Activated naive CD8-positive, alpha-beta T cell (primary cell): ENCODE measurements at regions not wholly inside any gene's neighbourhood (a gene's known extent, or its start where the extent isn't known, plus 50 kb on each side); places are given as distances from the start of the nearest gene placed in this dataset.

ENCODE experiments used
- H3K27ac Mint-ChIP-seq: one replicate; pipeline ENCODE4 v1.8.0; 2021; ENCODE audit warnings: mixed read lengths
- H3K27me3 Mint-ChIP-seq: one replicate; pipeline ENCODE4 v1.8.0; 2021; ENCODE audit warnings: mixed read lengths
- H3K36me3 Mint-ChIP-seq: one replicate; pipeline ENCODE4 v1.8.0; 2021; ENCODE audit warnings: mixed read lengths
- H3K4me1 Mint-ChIP-seq: one replicate; pipeline ENCODE4 v1.8.0; 2021; ENCODE audit warnings: low read depth, mixed read lengths
- H3K4me3 Mint-ChIP-seq: one replicate; pipeline ENCODE4 v1.8.0; 2021; ENCODE audit warnings: mild to moderate bottlenecking, mixed read lengths
- H3K9me3 Mint-ChIP-seq: one replicate; pipeline ENCODE4 v1.8.0; 2021; ENCODE audit warnings: low read depth, mixed read lengths

- no peak overlapping the region for H3K4me3 Mint-ChIP-seq
- no peaks in the 10 kb centered on the region for H3K36me3 Mint-ChIP-seq
- H3K27me3 Mint-ChIP-seq: no peaks in the 10 kb centered on the region
- no peaks in the 10 kb centered on the region for H3K4me1 Mint-ChIP-seq
- no peak overlapping the region for H3K27ac Mint-ChIP-seq
- H3K9me3 Mint-ChIP-seq: peaks cover 6% of the 10 kb centered on the region
Observed at GRCh38 chr10:129361676-129362376, 105.2 kb upstream of the MGMT start.

GRCh38 chr10:129364949-129365348 is 102.1 kb upstream of the MGMT start:
- H3K4me3 Mint-ChIP-seq: no peak overlapping the region
- peaks cover 3% of the 10 kb centered on the region for H3K27me3 Mint-ChIP-seq
- no peak overlapping the region for H3K27ac Mint-ChIP-seq
- H3K36me3 Mint-ChIP-seq: no peaks in the 10 kb centered on the region
- H3K4me1 Mint-ChIP-seq: no peaks in the 10 kb centered on the region
- no peaks in the 10 kb centered on the region for H3K9me3 Mint-ChIP-seq

- Mint-ChIP-seq H3K4me1 (no peaks in the 10 kb centered on the region), H3K27ac (no peak overlapping the region), H3K4me3 (no peak overlapping the region)
Observed at GRCh38 chr10:129365767-129366402, 101.2 kb upstream of the MGMT start.

GRCh38 chr10:129366450-129366849 is 100.6 kb upstream of the MGMT start:
- Mint-ChIP-seq H3K9me3 (no peaks in the 10 kb centered on the region), H3K4me3 (no peak overlapping the region), H3K27ac (no peak overlapping the region), H3K27me3 (peaks cover 10% of the 10 kb centered on the region), H3K4me1 (no peaks in the 10 kb centered on the region), H3K36me3 (no peaks in the 10 kb centered on the region)

More at GRCh38 chr10:129365767-129366402, 101.2 kb upstream of the MGMT start:
- peaks cover 5% of the 10 kb centered on the region for H3K27me3 Mint-ChIP-seq
- H3K9me3 Mint-ChIP-seq: no peaks in the 10 kb centered on the region
- no peaks in the 10 kb centered on the region for H3K36me3 Mint-ChIP-seq

DNA sequence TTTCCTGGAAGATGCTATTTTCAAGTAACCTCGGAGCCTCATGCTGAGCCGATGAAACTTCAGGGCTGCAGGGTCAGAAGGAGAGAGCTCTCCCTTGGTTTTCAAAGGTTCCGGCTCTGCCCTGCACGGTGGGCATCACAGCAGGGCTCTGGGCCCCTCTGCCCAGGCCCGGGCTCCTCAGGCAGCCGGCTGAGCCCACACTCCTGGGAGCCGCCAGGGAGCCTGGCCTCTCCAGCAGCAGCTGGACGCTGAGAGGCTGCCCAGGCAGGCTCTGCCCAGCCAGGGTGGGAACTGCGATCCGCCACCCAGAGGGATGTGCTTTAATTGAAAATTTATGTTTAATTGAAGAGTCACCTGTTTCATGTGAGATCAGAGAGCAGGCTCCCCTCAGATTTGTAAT is 97.5 kb upstream of the MGMT start:
- H3K4me3 Mint-ChIP-seq: no peak overlapping the region
- no peak overlapping the region for H3K27ac Mint-ChIP-seq
- H3K9me3 Mint-ChIP-seq: no peaks in the 10 kb centered on the region

GRCh38 chr10:129371541-129371940 is 95.5 kb upstream of the MGMT start:
- H3K27me3 Mint-ChIP-seq: peaks cover 16% of the 10 kb centered on the region
- peaks cover 5% of the 10 kb centered on the region for H3K4me1 Mint-ChIP-seq
- no peaks in the 10 kb centered on the region for H3K9me3 Mint-ChIP-seq
- no peak overlapping the region for H3K4me3 Mint-ChIP-seq
- no peaks in the 10 kb centered on the region for H3K36me3 Mint-ChIP-seq
- no peak overlapping the region for H3K27ac Mint-ChIP-seq

More for the DNA sequence above, 97.5 kb upstream of the MGMT start:
- H3K4me1 Mint-ChIP-seq: peaks cover 5% of the 10 kb centered on the region
- H3K36me3 Mint-ChIP-seq: no peaks in the 10 kb centered on the region
- peaks cover 16% of the 10 kb centered on the region for H3K27me3 Mint-ChIP-seq

DNA sequence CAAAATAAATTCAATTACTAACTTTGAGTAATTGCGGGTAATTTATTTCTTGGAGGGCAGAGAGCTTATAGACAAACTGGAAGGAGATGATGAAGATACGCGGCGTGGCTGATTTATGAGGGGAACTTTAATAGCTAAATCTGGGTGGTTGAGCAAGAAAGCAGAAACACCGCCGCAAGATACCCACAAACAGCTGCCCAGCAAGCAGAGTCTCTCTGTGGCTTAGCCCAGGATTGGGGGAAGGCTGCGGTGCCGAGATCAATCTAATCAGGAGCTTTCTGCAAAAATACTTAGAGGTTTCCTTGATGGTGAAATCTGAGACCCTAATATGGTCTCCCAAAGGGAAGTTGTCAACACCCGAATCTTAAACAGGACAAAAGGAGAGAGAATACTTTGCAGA is 94.9 kb upstream of the MGMT start:
- Mint-ChIP-seq H3K27ac (no peak overlapping the region), H3K9me3 (no peaks in the 10 kb centered on the region), H3K27me3 (peaks cover 16% of the 10 kb centered on the region), H3K4me1 (peaks cover 5% of the 10 kb centered on the region), H3K4me3 (no peak overlapping the region), H3K36me3 (no peaks in the 10 kb centered on the region)

- H3K4me3 Mint-ChIP-seq: no peak overlapping the region
- H3K4me1 Mint-ChIP-seq: peaks cover 5% of the 10 kb centered on the region
- H3K36me3 Mint-ChIP-seq: no peaks in the 10 kb centered on the region
- H3K27me3 Mint-ChIP-seq: peaks cover 16% of the 10 kb centered on the region
- H3K9me3 Mint-ChIP-seq: no peaks in the 10 kb centered on the region
- no peak overlapping the region for H3K27ac Mint-ChIP-seq
Observed at GRCh38 chr10:129373231-129373630, 93.8 kb upstream of the MGMT start.

- Mint-ChIP-seq H3K4me3 (no peak overlapping the region), H3K36me3 (no peaks in the 10 kb centered on the region), H3K4me1 (peaks cover 5% of the 10 kb centered on the region), H3K27me3 (peaks cover 16% of the 10 kb centered on the region), H3K27ac (no peak overlapping the region), H3K9me3 (no peaks in the 10 kb centered on the region)
Observed at GRCh38 chr10:129373718-129374117, 93.3 kb upstream of the MGMT start.

GRCh38 chr10:129375171-129375570 is 91.9 kb upstream of the MGMT start:
- H3K9me3 Mint-ChIP-seq: no peaks in the 10 kb centered on the region
- no peaks in the 10 kb centered on the region for H3K36me3 Mint-ChIP-seq
- H3K27ac Mint-ChIP-seq: no peak overlapping the region
- H3K27me3 Mint-ChIP-seq: peaks cover 13% of the 10 kb centered on the region
- no peak overlapping the region for H3K4me3 Mint-ChIP-seq
- peaks cover 5% of the 10 kb centered on the region for H3K4me1 Mint-ChIP-seq

DNA sequence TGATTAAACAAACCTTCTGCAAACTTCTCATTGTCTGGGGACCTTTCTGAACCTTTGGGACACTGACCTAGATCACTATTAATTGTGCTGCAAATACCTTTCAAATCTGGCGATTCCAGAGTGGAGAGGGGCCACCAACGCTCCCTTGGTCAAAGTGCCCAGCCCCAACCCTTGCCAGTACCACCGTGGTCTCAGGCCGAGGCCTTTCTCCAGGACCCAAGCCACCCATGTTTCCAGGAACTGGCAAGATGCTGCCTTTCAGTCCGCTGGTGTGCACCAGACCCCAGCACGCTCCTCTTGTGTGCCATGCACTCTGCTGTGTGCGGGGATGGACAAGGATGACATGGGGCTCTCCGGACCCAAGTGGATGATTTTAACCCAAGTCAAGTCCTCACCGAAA is 91.1 kb upstream of the MGMT start:
- H3K9me3 Mint-ChIP-seq: no peaks in the 10 kb centered on the region
- peaks cover 5% of the 10 kb centered on the region for H3K4me1 Mint-ChIP-seq
- H3K4me3 Mint-ChIP-seq: no peak overlapping the region
- H3K36me3 Mint-ChIP-seq: no peaks in the 10 kb centered on the region
- no peak overlapping the region for H3K27ac Mint-ChIP-seq
- peaks cover 11% of the 10 kb centered on the region for H3K27me3 Mint-ChIP-seq

- Mint-ChIP-seq H3K4me1 (no peaks in the 10 kb centered on the region), H3K27me3 (no peaks in the 10 kb centered on the region), H3K36me3 (no peaks in the 10 kb centered on the region), H3K9me3 (no peaks in the 10 kb centered on the region), H3K4me3 (no peak overlapping the region), H3K27ac (no peak overlapping the region)
Observed at GRCh38 chr10:129380279-129380678, 86.8 kb upstream of the MGMT start.

DNA sequence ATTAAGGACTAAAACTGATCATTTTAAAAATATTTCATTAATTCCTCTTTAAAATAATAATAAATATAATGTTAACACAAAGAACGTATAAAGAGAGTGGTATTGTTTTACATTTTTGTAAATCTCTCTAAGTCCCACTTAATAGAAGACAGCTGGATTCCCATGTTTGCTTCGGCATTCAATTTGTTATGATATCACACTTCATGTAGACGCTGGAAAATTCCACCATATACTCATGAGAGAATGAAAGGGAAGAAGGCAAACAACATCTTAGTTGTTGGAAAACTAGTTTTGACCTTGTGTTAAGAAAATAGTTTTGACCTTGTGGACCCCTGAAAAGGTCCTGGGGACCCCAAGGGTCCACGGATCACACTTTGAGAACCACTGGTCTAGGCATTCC is 85.3 kb upstream of the MGMT start:
- Mint-ChIP-seq H3K27ac (no peak overlapping the region), H3K36me3 (no peaks in the 10 kb centered on the region), H3K9me3 (no peaks in the 10 kb centered on the region), H3K4me3 (no peak overlapping the region), H3K27me3 (no peaks in the 10 kb centered on the region), H3K4me1 (no peaks in the 10 kb centered on the region)

DNA sequence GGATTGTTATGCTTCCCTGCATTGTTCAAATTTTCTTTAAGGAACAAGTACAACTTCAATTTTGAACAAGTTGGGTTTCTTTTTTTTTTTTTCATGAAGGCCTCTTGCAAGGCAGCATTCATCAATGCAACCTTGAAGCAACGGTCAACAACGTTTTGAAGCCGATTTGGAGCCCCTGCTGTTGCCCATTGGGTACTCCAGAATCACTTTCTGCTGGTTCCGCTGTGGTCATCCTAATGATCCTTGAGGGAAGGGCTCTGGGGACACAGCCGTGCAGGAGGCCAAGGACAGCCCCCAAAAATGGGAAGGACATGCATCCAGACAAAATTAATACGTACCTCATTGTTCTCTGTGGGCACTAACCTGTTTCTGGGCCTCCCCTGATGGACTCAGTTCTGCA is 84.6 kb upstream of the MGMT start:
- Mint-ChIP-seq H3K36me3 (no peaks in the 10 kb centered on the region), H3K27ac (no peak overlapping the region), H3K27me3 (no peaks in the 10 kb centered on the region), H3K4me1 (no peaks in the 10 kb centered on the region), H3K4me3 (no peak overlapping the region), H3K9me3 (no peaks in the 10 kb centered on the region)

GRCh38 chr10:129383651-129384050 is 83.4 kb upstream of the MGMT start:
- Mint-ChIP-seq H3K36me3 (no peaks in the 10 kb centered on the region), H3K27ac (no peak overlapping the region), H3K27me3 (no peaks in the 10 kb centered on the region), H3K4me3 (no peak overlapping the region), H3K4me1 (no peaks in the 10 kb centered on the region), H3K9me3 (no peaks in the 10 kb centered on the region)

DNA sequence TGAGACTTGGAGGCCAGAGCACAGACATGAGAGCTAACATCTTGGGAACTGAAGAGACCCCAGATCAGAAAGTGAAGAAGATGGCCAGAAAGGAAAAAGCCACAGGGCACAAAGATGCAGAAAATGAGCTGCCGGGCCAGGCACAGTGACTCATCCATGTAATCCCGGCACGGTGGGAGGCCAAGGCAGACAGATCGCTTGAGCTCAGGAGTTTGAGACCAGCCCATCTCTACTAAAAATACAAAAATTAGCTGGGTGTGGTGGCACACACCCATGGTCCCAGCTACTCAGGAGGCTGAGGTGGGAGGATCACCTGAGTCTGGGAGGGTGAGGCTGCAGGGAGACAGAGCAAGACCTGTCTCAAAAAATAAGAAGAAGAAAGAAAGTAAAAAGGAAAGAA is 81.4 kb upstream of the MGMT start:
- Mint-ChIP-seq H3K9me3 (no peaks in the 10 kb centered on the region), H3K36me3 (no peaks in the 10 kb centered on the region), H3K27ac (no peak overlapping the region), H3K27me3 (no peaks in the 10 kb centered on the region), H3K4me1 (no peaks in the 10 kb centered on the region), H3K4me3 (no peak overlapping the region)
